Right forelimb (tissue), 1 donor: ENCODE measurements at regions not wholly inside any gene's neighbourhood (a gene's known extent, or its start where the extent isn't known, plus 50 kb on each side); places are given as distances from the start of the nearest gene placed in this dataset.
"Not testable (repeated sequence)": the region's sequence is repeated elsewhere in the genome, so short reads cannot be mapped to it uniquely, and the experiment has no call there.

Experiments
- DNase-seq: peaks from one replicate; pipeline ENCODE4 v3.0.0-alpha.2; 2018

DNA sequence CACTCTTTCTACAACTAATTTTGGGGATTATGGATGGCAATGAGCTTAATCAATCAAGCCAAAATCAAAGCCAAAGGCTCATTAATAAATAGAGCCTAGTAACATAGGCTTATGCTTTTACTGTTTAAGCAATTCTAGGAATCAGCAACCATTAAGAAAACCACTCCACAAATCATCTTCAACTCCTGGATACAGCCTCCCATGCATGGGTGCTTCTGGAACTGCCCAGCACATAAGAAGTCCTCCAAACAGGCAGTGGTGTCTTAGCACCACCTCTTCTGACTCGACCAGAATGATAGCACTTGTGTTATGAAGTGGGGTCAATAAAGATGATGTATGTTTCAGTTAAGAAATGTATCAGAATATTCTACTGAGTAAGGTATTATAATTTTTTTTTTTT, 104.4 kb upstream of the SERPINE2 start:
- no peak for DNase-seq

GRCh38 chr2:224142397-224143312, 103.6 kb upstream of the SERPINE2 start:
- DNase-seq = no peak

GRCh38 chr2:224141304-224141703, 102.2 kb upstream of the SERPINE2 start:
- DNase-seq = no peak

DNA sequence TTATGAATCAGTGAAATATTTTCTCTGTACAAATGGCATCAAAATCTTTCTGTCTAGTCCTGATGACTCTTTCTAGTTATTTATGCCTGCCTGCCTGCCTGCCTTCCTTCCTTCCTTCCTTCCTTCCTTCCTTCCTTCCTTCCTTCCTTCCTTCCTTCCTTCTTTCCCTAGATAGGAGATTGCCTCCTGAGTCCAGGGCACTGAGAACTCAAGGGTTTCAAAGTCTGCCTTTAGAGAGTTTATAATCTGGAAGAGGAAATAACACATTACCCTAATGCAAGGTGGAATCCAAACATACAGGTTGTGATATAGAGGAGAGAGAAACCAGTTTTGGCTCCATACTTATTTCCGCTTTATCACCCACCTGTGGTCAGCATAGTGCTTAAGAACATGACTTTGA, 98.1 kb upstream of the SERPINE2 start:
- DNase-seq = no peak

DNA sequence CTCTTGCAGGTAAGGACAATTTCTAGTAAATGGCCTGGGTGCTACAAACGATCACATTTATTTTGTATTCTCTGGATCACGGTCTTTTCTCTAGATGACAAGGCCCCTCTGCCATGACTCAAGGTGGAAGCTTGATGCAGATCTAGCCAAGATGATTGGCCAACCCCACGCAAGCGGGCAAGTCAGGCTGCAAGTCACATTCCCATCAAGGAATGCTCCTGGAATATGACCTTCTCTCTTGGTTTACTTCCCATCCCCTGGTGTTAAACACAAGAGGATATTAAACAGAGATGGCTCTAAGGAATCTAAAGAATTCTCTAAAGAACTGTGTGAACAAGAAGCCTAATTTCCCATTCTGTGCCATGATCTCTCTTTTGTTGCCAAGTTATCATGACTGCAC, 97.3 kb upstream of the SERPINE2 start:
- DNase-seq = no peak

DNA sequence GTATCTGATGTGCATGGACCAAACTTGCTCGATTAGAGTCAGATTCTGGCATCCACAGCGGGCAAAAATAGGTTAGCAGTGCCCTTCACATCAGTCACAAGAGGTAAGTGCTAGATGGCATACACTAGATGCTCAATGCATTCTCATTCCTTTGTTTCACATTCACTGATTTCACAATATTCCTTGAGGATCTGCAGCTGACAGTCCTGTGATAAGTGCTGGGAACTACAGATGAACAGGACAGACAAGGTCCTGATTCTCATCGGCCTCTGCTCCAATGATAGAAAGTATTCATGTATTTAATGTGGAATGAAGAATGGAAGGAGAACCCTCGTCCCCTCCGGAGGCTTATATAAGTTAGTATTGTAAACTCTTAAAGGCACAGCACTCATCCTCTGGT, 96.8 kb upstream of the SERPINE2 start:
- no peak for DNase-seq

DNA sequence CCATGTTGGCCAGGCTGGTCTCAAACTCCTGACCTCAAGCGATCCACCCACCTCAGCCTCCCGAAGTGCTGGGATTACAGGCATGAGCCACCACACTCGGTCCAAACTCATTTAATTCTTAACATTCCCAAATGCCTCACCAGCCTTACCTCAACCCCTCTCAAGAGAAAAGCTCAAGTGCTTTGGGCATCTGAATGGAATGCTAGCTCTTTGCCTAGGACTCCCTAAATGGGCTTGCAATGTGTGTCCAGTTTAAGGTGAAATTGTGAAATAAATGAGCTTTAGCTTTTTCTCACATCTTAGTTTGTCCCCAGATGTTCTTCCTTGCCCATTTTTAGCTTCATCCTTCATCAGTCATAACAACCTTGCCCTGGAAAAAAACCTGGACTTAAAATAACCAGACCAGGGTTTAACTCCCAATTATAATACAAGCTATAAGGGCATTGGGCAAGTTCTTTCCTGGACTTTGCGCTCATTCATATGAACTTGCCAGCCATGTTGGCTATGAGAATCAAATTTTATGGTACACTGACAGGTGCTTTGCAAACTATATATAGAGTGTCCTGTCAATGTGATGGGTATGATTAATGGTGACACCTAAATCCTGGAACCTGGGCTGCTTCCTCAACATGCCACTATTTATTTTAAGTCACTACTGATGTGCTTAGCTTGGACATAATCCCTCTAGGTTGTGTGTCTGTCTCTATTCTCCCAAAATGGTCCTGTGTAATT, 95.1 kb upstream of the SERPINE2 start:
- no peak for DNase-seq

GRCh38 chr2:224133387-224133786, 94.3 kb upstream of the SERPINE2 start:
- DNase-seq = no peak

DNA sequence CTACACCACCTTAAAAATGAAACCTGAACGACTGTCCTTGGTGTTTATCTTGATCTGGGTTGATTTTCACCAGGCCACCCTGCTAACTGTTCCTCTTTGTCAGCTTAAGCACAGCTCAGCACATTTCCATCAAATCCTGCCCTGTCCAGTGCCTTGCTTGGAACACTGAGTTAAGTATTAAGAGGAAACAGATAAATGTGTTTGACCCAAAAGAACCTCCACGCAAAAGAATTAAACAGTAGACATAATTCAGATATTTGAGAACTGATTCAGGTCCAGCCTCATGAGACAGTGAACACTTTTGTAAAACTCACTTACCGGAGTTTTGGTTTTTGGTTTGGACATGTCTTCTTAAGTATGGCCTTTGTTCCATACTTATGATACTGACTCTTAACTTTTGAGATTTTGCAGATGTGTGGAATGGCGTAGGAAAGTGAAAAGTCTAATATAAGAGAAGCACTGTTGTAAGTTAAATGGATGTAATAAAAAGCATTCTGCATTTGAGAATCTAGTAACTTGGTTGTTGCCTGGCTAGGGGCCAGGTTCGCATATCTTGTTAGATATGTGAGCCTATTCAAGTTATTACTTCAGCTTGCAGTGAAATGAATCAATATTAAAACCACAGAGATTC, 88.9 kb upstream of the SERPINE2 start:
- DNase-seq = no peak

GRCh38 chr2:224126440-224126839, 87.4 kb upstream of the SERPINE2 start:
- DNase-seq = no peak

GRCh38 chr2:224126003-224126402, 86.9 kb upstream of the SERPINE2 start:
- DNase-seq = no peak

- DNase-seq = no peak
Measured at GRCh38 chr2:224122542-224122941, 83.5 kb upstream of the SERPINE2 start.

DNA sequence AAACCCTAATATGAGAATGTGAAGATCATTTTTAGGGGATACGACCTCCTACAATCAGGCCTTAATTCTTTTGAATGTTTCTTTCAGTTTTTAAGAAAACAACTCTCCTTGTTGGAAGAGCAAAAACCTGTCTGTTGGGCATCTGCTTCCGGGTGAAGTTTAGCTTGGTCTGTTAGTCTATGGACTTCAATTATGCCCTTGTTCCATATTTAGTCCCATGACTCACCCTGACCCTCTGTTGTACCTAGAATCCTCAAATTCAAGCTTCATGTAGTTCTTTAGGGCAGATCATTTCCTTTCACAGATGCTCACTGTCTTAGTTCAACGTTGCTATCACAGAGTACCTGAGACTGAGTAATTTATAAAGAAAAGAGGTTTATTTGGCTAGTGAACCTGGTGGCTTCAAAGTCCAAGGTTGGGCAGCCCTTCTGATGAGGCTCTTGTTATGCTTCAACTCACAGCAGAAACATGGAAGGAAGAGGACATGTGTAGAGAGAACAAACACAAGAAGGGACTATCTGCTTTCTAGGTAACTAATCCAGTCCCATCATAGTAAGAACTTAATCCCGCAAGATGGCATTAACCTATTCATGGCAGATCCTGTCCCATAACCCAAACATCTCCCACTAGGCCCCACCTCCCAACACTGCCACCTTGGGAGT, 82.5 kb upstream of the SERPINE2 start:
- no peak for DNase-seq

DNA sequence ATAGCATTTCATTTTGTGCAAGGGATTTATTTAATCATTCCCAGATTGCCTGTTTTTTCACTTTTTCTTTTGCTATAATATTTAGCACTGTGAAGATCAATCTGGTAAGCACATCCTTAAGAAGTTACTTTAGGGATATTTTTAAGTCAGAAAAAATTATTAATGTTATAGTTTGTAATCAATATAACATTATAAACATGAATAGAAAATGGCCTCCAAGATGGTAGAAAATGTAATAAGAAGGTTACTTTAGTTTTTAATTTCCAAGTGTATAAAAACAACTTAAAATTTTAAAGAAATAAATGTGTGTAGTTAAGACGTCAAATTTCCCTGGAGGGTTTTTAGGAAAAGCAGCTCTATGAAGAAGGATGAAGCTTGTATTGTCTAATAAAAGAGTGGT, 81.9 kb upstream of the SERPINE2 start:
- no peak for DNase-seq

GRCh38 chr2:224119846-224120245, 80.8 kb upstream of the SERPINE2 start:
- not testable (repeated sequence) for DNase-seq

DNA sequence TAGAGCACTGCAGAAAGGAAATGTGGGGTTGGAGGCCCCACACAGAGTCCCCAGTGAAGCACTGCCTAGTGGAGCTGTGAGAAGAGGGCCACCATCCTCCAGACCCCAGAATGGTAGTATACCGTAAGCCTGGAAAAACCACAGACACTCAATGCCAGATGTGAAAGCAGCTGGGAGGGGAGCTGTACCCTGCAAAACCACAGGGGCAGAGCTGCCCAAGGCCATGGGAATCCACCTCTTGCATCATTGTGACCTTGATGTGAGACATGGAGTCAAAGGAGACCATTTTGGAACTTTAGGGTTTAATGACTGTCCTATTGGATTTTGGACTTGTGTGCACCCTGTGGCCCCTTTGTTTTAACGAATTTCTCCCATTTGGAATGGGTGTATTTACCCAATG, 75.3 kb upstream of the SERPINE2 start:
- no peak for DNase-seq

DNA sequence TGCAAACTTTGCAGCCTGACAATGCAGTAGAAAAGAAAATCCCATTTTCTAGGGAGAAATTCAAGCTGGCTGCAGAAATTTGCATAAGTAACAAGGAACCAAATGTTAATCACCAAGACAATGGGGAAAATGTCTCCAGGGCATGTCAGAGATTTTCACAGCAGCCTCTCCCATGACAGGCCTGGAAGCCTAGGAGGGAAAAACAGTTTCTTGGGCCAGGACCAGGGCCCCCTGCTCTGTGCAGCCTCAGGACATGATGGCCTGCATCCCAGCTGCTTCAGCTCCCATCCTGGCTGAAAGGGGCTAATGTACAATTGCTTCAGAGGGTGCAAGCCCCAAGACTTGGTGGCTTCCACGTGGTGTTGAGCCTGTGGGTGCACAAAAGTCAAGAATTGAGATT, 74.8 kb upstream of the SERPINE2 start:
- DNase-seq = not testable (repeated sequence)

GRCh38 chr2:224111576-224111975, 72.5 kb upstream of the SERPINE2 start:
- DNase-seq = no peak

DNA sequence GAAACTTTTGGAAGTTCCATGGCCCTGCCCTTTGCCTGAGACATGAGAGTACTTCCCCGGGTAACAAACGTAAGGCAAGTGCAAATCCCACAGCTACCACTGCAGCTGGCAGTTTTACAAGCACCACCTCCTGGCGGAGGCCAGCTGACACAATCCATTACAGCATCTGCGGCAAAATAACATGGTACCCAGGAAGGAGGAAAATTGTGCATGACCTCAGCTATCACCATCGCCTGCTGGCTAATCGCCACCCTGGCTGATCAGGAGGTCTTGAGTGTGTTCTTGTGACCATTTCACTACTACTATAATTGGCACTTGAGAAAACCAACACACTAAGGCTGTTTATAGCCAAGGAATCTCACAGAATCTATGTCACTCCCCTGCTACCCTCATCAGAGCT, 71.7 kb upstream of the SERPINE2 start:
- DNase-seq = no peak

DNA sequence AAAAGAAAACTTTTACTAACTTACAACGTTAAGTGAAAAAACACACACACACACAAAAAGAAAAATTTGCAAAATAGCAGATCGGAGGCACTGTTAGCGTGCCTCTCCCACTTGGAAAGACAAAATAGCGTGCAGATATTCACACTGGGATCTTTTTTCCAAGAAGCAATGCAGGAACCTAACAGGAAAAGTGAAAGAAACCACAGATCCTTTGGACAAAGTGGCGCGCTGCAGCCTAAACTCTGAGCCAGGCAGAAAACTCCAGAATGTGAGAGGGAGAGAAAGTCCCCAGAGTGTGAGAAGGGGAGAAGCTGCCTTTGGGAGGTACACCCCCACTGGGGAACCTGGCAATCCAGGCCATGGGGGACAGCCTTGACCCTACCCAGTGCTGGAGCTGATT, 70.7 kb upstream of the SERPINE2 start:
- no peak for DNase-seq

DNA sequence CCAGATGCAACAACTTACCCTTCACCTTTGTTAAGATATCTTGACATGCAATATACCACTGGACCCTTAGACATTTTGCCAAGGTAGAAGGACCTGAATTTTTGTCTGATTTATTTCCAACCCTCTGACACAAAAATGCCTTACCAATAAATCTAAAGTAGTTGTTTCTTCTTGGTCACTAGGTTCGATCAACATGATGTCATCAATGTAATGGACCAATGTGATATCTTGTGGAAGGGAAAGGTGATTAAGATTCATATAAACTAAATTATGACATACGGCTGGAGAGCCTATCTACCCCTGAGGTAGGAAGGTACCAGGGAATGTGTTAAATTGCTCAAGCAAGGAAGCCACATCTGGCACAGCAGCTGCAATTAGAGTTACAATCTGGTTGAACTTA, 67.7 kb upstream of the SERPINE2 start:
- DNase-seq = no peak

DNA sequence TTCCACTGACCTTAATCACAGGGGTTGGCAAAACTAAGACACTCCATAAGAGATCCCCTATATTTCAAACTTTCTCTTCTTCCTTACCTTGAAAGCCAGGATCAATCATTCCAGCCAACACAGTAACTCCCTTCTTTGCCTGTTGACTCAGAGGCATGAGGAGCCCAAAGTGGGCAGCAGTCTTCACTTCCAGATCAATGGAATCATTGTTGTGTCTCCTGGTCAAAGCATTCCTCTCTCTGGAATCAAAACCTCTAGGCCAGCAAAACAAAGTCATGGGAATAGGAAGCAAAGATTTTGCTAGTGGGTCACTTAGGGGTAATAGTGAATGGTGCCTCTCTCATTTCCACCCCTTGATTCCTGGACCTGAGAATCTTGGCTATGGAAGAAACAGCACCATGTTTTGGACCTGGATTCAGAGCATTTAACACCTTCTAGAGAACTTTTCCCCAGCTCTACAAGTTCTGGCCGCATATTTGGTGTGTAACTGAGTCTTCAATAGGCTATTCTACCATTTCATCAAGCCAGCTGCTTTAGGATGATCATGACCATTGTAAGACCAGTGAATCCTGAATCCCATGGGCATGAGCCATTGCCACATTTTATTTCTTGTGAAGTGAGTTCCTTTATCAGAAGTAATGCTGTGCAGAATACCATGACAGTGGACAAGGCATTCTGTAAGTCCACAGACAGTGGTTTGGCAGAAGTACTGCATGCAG, 65.7 kb upstream of the SERPINE2 start:
- no peak for DNase-seq

- no peak for DNase-seq
Measured at GRCh38 chr2:224103651-224104050, 64.6 kb upstream of the SERPINE2 start.
